Lower leg skin (tissue), 4 donors: ENCODE measurements at regions not wholly inside any gene's neighbourhood (a gene's known extent, or its start where the extent isn't known, plus 50 kb on each side); places are given as distances from the start of the nearest gene placed in this dataset.
"Not testable (repeated sequence)": the region's sequence is repeated elsewhere in the genome, so short reads cannot be mapped to it uniquely, and the experiment has no call there.

ENCODE experiments used
- DNase-seq, 2 donors: peaks; one replicate each; pipeline ENCODE4 v3.0.0-alpha.2; 2019; ENCODE audit warnings: low spot score in 2 of 2
- H3K4me3 ChIP-seq: fragments of 200-600 bp; sonication (generic); 2 replicates; pipeline ENCODE4 v1.5.1; 2017; ENCODE audit warnings: mild to moderate bottlenecking, low read depth; ENCODE audit not compliant: poor library complexity, severe bottlenecking
- POLR2A ChIP-seq, 2 donors: fragments of 450-650 bp; IDR thresholded peaks; one replicate each; pipeline ENCODE4 v1.6.1; 2016 to 2017; ENCODE audit warnings: antibody characterized with exemption in 2 of 2, mild to moderate bottlenecking in 1 of 2, moderate library complexity in 1 of 2
- WGBS, 2 donors: methylation state at CpG; one replicate each; pipeline ENCODE4 v1.1.5; 2018; 5-methylcytosine and 5-hydroxymethylcytosine counted together
- intact Hi-C: fragments of 100-400 bp; cut with DNase I; formaldehyde crosslinking; loops from one replicate; pipeline ENCODE4 v1.15.0; 2023; ENCODE audit warnings: low total_unique reads
- TF ChIP-seq, protein P1 (sequence below), 3 donors: fragments of 450-650 bp; IDR thresholded peaks; one replicate each; pipeline ENCODE4 v1.5.1; 2016; ENCODE audit warnings: antibody characterized with exemption in 3 of 3, mild to moderate bottlenecking in 3 of 3, moderate library complexity in 2 of 3

DNA sequence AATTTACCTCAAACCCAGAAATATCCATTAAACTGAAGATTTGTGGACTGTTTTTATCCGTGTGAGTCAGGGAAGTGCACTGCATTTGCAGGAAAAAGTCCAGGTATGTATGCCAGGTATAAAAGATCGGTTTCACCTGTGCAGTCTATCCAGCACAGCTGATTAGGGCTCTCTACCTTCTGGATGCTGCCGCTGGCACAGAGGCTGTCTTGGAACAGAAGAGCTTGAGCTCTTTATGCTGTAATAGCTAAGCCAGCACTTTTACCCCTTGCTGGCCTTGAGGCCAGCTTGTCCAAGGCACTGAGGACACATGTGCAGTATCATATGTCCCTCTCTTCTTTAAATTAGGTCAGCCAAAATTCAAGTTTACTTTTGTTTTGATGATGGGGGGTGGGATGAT is 851.0 kb downstream of the DIAPH3 start:
- no peak overlapping the region for H3K4me3 ChIP-seq
- intact Hi-C loops = no loop called here
- 84 to 85% methylated on average over 3 of the region's 3 CpGs for whole genome bisulfite sequencing, 2 donors
- DNase-seq = no peak
- TF ChIP-seq, protein P1, sequence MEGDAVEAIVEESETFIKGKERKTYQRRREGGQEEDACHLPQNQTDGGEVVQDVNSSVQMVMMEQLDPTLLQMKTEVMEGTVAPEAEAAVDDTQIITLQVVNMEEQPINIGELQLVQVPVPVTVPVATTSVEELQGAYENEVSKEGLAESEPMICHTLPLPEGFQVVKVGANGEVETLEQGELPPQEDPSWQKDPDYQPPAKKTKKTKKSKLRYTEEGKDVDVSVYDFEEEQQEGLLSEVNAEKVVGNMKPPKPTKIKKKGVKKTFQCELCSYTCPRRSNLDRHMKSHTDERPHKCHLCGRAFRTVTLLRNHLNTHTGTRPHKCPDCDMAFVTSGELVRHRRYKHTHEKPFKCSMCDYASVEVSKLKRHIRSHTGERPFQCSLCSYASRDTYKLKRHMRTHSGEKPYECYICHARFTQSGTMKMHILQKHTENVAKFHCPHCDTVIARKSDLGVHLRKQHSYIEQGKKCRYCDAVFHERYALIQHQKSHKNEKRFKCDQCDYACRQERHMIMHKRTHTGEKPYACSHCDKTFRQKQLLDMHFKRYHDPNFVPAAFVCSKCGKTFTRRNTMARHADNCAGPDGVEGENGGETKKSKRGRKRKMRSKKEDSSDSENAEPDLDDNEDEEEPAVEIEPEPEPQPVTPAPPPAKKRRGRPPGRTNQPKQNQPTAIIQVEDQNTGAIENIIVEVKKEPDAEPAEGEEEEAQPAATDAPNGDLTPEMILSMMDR (IDR thresholded peaks at IDR 0.05) = no peak
- no peak for TF ChIP-seq POLR2A (IDR thresholded peaks at IDR 0.05)

GRCh38 chr13:59318320-59318930 is 845.3 kb downstream of the DIAPH3 start:
- WGBS, 2 donors = 39 to 49% methylated on average over 4 of the region's 4 CpGs
- no peak overlapping the region for H3K4me3 ChIP-seq
- peak; percentile 33 to 88 for DNase-seq
- intact Hi-C loops = no loop called here
- TF ChIP-seq, protein P1 (IDR thresholded peaks at IDR 0.05) = no peak
- no peak for TF ChIP-seq POLR2A (IDR thresholded peaks at IDR 0.05)

DNA sequence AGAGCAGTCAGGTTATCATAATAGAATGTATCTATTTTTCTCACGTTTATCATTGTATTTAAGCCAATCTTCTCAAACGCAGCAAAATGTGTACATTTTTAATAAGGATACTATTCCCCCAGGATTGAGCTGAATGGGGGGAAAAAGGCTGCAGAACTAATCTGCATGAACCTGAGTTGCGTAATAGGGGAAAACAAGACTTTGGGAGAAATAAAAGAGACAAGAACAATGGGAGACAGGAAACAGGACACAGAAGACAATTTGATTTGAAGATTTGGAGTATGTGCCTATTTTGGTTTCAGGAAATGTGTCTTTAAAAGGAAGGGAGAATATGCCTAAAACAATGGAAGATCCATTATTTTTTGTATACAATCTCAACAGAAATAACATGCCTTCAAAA is 844.5 kb downstream of the DIAPH3 start:
- intact Hi-C loops = no loop called here
- no peak for TF ChIP-seq POLR2A (IDR thresholded peaks at IDR 0.05)
- TF ChIP-seq, protein P1 (IDR thresholded peaks at IDR 0.05) = no peak
- H3K4me3 ChIP-seq = no peak overlapping the region
- DNase-seq = no peak
- 51 to 63% methylated on average over 3 of the region's 3 CpGs for WGBS, 2 donors

DNA sequence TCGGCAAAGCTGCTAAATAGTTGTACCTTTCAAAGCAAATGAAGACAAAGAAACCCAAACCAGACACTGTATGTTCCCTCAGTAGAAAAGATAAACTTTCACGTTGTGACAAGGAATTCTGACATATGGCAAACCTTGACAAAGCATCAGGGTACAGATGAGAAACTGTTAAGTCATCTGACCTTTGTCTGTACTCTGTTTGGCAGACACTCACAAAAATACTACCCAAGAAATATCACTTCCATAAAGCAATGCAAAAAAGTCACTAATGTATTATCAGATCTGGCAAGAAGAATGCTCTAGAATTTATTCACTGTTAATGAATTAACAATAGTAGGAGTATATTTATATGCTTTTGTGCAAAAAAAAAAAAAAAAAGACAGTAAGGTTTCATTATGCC is 843.7 kb downstream of the DIAPH3 start:
- WGBS, 2 donors = 47 to 52% methylated on average over 2 of the region's 2 CpGs
- no peak overlapping the region for H3K4me3 ChIP-seq
- intact Hi-C loops = no loop called here
- TF ChIP-seq, protein P1 (IDR thresholded peaks at IDR 0.05) = no peak
- TF ChIP-seq POLR2A (IDR thresholded peaks at IDR 0.05) = no peak
- no peak for DNase-seq

- intact Hi-C loops, H3K4me3 ChIP-seq, DNase-seq: not testable (repeated sequence)
- 95 to 97% methylated on average over 4 of the region's 4 CpGs for WGBS, 2 donors
Measured at GRCh38 chr13:59324401-59324800, 839.3 kb downstream of the DIAPH3 start.

DNA sequence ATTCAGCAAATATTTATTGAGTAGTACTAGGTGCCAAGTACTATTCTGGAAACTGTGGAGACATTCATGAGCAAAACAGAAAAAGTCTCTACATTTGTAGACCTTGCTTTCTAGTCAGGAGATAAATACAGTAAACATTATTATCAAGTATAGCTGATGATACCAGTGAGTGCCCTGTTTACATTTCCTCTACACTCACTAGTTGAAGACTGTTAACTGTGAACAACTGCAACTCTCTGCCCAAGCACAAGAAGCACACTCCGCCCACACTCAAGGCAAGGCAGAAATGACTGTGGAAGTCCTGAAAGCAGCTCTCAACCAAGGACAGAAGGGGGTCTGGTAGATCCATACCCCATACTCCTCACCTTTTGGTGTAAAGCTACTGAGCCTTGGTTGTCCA is 837.0 kb downstream of the DIAPH3 start:
- intact Hi-C loops = no loop called here
- 100% methylated on average over 1 of the region's 1 CpG for WGBS, 2 donors
- TF ChIP-seq, protein P1 (IDR thresholded peaks at IDR 0.05) = no peak
- no peak for TF ChIP-seq POLR2A (IDR thresholded peaks at IDR 0.05)

More for the DNA sequence above, 837.0 kb downstream of the DIAPH3 start:
- no peak for DNase-seq
- H3K4me3 ChIP-seq = no peak overlapping the region
